T-helper 2 cell treated with Interferon-gamma antibody and Interleukin-4, amounts not matched to agents 5 μg/mL and 100 μg/mL, for 36 hours (primary cell): ENCODE measurements at regions not wholly inside any gene's neighbourhood (a gene's known extent, or its start where the extent isn't known, plus 50 kb on each side); places are given as distances from the start of the nearest gene placed in this dataset.
A peak's percentile ranks its signal among the peaks of the same experiment; 100 is the strongest.

Experiments used
- DNase-seq: peaks from one replicate; pipeline ENCODE4 v3.0.0; 2021; ENCODE audit warnings: low spot score
- H3K27ac Mint-ChIP-seq: one replicate; pipeline ENCODE4 v1.8.0; 2021; ENCODE audit warnings: mild to moderate bottlenecking, mixed read lengths
- H3K27me3 Mint-ChIP-seq: one replicate; pipeline ENCODE4 v1.8.0; 2021; ENCODE audit warnings: low read depth, mixed read lengths
- H3K36me3 Mint-ChIP-seq: one replicate; pipeline ENCODE4 v1.8.0; 2021; ENCODE audit warnings: low read depth, mixed read lengths
- H3K4me1 Mint-ChIP-seq: one replicate; pipeline ENCODE4 v1.8.0; 2021; ENCODE audit warnings: low read depth, mixed read lengths
- H3K4me3 Mint-ChIP-seq: one replicate; pipeline ENCODE4 v1.8.0; 2022; ENCODE audit warnings: mild to moderate bottlenecking, moderate library complexity, mixed read lengths
- H3K9me3 Mint-ChIP-seq: one replicate; pipeline ENCODE4 v1.8.0; 2021; ENCODE audit warnings: mixed read lengths

DNA sequence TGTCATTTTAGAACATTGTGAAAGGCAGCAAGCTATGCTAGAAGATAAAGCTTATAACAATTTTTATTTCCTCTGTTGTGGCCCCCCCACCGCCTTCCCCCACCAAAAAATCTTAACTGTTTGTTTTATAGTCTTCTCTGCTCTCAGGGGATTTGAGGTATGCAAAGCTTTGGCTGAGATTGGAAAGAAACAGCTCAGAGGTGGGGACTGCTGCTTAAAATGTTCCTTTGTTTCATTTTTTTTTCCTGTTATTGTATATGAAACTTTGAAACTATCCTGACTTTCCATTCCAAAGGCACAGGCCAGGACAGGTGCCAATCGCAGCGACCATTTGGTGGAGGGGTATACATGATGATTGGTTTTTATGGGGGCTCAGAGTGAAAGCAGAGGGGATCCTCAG lies 114.7 kb upstream of the PHACTR1 start:
- no peak for DNase-seq
- Mint-ChIP-seq H3K27ac (no peak overlapping the region), H3K36me3 (no peaks in the 10 kb centered on the region), H3K4me3 (no peak overlapping the region), H3K27me3 (peaks cover 9% of the 10 kb centered on the region), H3K9me3 (no peaks in the 10 kb centered on the region), H3K4me1 (no peaks in the 10 kb centered on the region)

DNA sequence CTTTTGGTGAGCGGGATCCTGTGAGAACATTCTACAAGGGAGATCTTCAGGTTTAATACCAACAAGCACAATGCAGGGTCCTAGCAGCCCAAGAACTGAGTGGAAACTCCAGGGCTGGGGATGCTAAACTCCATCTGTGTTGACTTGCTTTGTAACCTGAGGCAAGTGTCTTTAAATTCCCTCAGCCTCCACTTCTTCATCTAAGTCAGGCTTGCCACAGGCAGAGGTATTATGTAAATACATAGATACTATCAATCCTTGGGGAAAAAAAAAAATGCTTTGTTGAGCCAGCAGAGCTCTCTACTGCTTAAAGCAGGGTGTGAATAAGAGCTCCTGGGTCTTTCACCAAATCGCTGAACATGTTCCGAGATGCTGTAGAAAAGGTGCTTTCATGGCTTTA lies 114.2 kb upstream of the PHACTR1 start:
- peaks cover 1% of the 10 kb centered on the region for H3K4me1 Mint-ChIP-seq
- DNase-seq = no peak
- peaks cover 9% of the 10 kb centered on the region for H3K27me3 Mint-ChIP-seq
- no peaks in the 10 kb centered on the region for H3K9me3 Mint-ChIP-seq
- H3K27ac Mint-ChIP-seq = no peak overlapping the region
- no peak overlapping the region for H3K4me3 Mint-ChIP-seq
- no peaks in the 10 kb centered on the region for H3K36me3 Mint-ChIP-seq

DNA sequence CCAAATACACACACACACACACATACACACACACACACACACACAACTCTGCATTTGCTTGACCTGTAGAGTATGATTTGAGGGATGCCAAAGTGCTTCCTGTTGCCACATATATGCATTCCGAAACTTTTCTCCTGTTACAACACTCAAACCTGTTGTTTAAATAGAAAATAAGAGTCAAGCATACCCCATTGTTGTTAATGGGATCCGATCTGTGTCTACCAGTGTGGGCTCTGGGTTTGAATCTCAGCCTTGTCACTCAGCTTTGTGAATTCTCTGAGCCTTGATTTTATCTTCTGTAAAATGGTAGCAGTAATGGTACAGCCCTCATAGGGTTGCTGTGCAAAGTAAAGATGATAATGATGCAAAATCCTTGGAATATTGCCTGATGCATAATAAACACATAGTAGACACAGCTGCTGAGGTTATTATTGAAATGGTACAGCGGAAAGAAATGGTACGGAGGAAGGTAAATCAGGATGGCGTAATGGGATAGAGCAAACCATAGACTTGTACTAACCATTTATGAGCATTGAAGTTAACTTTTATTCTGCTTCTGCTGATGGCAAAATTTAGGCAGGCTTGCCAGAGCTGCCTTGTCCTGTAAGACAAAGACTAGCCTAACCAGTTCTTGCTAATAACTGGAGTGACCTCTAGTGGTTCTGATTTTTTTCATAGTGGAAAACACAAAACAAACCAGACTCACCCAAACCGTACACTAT lies 113.5 kb upstream of the PHACTR1 start:
- no peaks in the 10 kb centered on the region for H3K9me3 Mint-ChIP-seq
- H3K36me3 Mint-ChIP-seq = no peaks in the 10 kb centered on the region
- no peak overlapping the region for H3K4me3 Mint-ChIP-seq
- DNase-seq = no peak
- peaks cover 1% of the 10 kb centered on the region for H3K4me1 Mint-ChIP-seq
- no peak overlapping the region for H3K27ac Mint-ChIP-seq
- peaks cover 9% of the 10 kb centered on the region for H3K27me3 Mint-ChIP-seq

DNA sequence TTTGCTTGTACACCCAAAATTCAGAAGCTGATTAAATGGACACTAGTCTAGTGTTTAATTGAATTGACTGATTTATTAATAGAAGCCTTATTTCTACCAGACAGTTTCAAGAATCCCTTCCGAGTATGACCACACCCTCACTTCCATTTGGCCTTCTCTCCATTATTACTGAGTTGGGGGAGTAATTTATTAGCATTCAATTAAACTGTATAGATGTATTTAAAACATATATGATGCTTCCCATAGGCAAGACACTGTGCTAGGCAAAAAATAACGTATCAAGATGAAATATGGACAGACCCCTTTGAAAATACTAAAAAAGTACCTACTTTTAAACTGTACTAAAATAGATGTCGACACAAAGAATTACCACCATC lies 112.9 kb upstream of the PHACTR1 start:
- no peak overlapping the region for H3K27ac Mint-ChIP-seq
- peaks cover 9% of the 10 kb centered on the region for H3K27me3 Mint-ChIP-seq
- H3K36me3 Mint-ChIP-seq = no peaks in the 10 kb centered on the region
- DNase-seq = no peak
- H3K4me3 Mint-ChIP-seq = no peak overlapping the region
- H3K4me1 Mint-ChIP-seq = peaks cover 1% of the 10 kb centered on the region
- H3K9me3 Mint-ChIP-seq = no peaks in the 10 kb centered on the region

DNA sequence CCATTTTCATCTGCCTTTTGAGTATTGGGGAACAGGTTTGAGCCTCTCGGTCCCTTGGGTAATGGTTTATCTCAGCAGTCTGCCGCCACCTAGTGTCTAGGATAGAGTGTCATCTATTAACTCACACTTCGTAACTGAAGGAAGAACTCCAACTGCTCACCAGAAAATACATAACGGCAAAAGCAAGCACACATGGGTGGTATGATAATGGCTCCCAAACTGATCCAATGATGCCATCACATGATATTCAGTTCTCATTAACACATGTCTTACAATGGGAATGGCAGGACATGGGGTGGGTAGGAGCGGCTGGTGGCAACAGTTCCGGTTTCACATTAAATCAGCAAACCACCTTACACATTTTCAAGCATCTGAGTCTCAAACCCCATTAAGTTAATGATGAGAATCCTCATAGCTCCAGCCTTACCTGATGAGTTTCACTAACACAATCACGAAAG lies 110.7 kb upstream of the PHACTR1 start:
- H3K4me3 Mint-ChIP-seq = peak overlapping the region; percentile 48
- DNase-seq = peak; percentile 34
- no peak overlapping the region for H3K27ac Mint-ChIP-seq

DNA sequence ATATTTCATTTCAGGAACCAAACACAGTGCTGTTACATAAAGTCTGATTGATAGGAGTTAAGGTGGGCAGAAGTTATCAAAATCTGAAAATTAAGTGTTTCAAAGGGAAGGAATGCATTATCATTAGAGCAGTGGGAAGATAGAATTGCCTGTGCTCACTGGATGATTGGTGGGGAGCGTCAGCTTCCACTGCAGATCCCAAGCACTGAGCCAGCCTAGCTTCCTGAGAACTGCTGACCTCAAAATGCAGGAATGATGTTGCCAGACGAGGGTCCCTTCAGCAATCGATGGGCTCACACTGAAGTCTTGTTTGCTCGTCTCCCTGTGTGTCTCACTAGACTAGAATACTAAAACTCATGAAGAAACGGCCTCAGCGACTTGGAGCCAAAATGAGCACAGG lies 110.0 kb upstream of the PHACTR1 start:
- Mint-ChIP-seq H3K4me3 (no peak overlapping the region), H3K27ac (no peak overlapping the region), H3K27me3 (peaks cover 7% of the 10 kb centered on the region), H3K36me3 (no peaks in the 10 kb centered on the region), H3K4me1 (peaks cover 3% of the 10 kb centered on the region), H3K9me3 (no peaks in the 10 kb centered on the region)
- DNase-seq = no peak

More for the DNA sequence above, 110.7 kb upstream of the PHACTR1 start:
- Mint-ChIP-seq H3K9me3 (no peaks in the 10 kb centered on the region), H3K36me3 (no peaks in the 10 kb centered on the region), H3K4me1 (peaks cover 3% of the 10 kb centered on the region), H3K27me3 (peaks cover 7% of the 10 kb centered on the region)

DNA sequence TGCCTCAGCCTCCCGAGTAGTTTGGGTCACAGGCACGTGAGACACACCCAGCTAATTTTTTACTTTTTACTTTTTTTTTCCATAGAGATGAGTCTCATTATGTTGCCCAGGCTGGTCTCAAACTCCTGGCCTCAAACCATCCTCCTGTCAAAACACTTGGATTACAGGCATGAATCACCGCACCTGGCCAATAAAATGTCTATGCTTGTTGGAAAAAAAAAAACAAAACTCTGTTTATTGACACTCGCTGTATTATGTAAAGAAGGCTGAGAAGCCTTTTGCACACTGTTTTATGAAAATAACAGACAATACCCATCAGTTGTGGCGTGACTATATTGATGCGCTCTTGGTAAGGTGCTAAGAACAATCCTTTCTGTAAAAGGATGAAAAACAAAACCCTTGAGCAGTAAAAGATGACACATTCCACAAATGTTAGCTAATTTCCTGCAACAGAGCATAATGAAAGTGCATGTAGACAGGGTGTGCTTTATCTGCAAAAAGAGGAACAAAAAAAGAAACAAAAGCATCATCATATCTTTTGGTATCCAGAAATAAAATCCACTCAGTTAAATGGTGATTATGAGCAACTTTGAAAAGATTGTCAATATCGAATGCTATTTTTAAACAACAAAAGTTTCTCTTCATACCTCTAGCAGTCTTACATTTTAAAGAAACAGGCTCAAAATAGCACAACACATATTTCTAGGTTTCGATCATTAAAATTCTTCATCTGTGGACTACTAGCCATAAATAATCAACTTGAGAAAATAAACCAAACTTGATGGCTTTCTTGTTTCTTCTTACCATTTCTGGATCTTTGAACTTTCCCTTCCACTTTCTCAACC lies 108.3 kb upstream of the PHACTR1 start:
- DNase-seq = no peak
- Mint-ChIP-seq H3K9me3 (no peaks in the 10 kb centered on the region), H3K27me3 (peaks cover 7% of the 10 kb centered on the region), H3K4me1 (peaks cover 3% of the 10 kb centered on the region), H3K4me3 (no peak overlapping the region), H3K36me3 (no peaks in the 10 kb centered on the region), H3K27ac (no peak overlapping the region)

DNA sequence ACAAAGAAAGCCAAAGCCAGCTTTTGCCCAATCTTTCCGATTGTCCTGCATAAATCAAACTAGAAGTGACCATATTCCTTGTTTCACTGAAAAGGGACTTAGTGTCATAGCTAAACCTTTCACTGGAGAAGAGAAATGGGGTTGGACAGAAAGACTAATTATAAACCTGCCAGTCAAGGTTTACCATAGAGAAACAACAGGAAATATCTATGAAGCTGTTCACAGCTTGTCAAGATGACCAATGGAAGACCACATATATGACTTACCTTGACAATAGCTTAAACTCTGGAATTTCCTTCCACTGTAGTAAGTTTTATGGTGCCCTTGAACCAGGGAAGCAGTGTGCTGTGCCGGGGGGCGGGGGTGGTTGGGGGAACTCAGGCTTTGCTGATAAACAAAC lies 107.7 kb upstream of the PHACTR1 start:
- peaks cover 7% of the 10 kb centered on the region for H3K27me3 Mint-ChIP-seq
- no peaks in the 10 kb centered on the region for H3K9me3 Mint-ChIP-seq
- no peak overlapping the region for H3K4me3 Mint-ChIP-seq
- no peak for DNase-seq
- no peaks in the 10 kb centered on the region for H3K36me3 Mint-ChIP-seq
- H3K4me1 Mint-ChIP-seq = peaks cover 3% of the 10 kb centered on the region
- H3K27ac Mint-ChIP-seq = no peak overlapping the region

DNA sequence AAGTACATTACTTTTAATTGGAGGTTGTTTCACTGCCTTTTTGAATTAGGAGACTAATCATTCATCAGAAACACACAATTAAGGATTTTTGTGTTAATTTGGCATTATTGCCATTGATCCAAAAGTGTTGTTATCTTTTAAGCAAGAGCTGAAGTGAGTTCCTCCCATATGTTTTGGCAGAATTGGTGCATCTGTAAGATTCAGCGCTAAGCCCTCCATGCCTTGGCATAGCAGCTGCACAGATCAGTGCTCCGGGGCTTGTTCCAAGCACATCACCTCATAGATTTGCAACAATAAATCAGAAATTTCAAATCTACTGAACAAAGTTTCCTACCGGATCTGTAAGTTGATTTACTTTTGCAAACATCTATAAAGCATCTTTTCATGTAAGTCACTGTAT lies 106.8 kb upstream of the PHACTR1 start:
- H3K4me3 Mint-ChIP-seq = no peak overlapping the region
- DNase-seq = no peak
- H3K9me3 Mint-ChIP-seq = no peaks in the 10 kb centered on the region
- H3K27ac Mint-ChIP-seq = no peak overlapping the region
- peaks cover 7% of the 10 kb centered on the region for H3K27me3 Mint-ChIP-seq
- H3K36me3 Mint-ChIP-seq = no peaks in the 10 kb centered on the region
- H3K4me1 Mint-ChIP-seq = peaks cover 3% of the 10 kb centered on the region

DNA sequence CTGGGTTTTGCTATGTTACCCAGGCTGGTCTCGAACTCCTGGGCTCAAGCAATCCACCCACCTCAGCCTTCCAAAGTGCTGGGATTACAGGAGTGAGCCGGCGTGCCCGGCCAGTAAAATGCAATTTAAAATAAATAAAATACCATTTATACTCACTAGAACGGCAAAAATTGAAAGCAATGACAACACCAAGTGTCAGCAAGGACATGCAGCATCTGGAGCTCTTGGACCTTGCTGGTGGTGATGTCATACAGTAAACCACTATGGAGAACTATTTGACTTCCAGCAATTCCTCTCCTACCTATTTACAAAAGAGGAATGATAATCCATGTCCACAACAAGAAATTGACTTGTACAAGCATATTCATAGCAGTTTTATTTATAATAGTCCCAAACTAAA lies 105.7 kb upstream of the PHACTR1 start:
- no peak for DNase-seq
- Mint-ChIP-seq H3K27me3 (peaks cover 3% of the 10 kb centered on the region), H3K27ac (no peak overlapping the region), H3K4me3 (no peak overlapping the region), H3K36me3 (no peaks in the 10 kb centered on the region), H3K9me3 (no peaks in the 10 kb centered on the region), H3K4me1 (peaks cover 3% of the 10 kb centered on the region)

DNA sequence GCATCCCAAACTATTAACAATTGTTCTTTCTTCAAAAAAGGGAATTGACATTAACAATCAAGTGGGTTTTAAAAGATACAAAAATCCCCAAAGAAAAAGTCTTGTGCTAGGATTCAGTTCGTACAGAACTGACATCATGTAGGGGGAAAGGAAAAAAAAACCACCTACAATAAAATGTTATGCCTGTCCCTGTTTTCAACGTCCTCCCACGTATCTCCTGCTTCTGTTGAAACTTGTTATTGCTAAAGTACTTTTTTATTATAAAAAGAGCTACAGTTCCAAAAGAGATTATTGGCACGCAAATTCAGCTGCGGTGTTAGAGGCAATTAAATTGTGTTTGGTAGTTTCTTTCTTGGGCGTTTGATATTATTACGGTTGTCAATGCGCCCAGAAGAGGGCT lies 102.8 kb upstream of the PHACTR1 start:
- H3K4me3 Mint-ChIP-seq = no peak overlapping the region
- no peak for DNase-seq
- peaks cover 3% of the 10 kb centered on the region for H3K27me3 Mint-ChIP-seq
- no peaks in the 10 kb centered on the region for H3K9me3 Mint-ChIP-seq
- H3K4me1 Mint-ChIP-seq = peaks cover under 1% of the 10 kb centered on the region
- H3K36me3 Mint-ChIP-seq = no peaks in the 10 kb centered on the region
- H3K27ac Mint-ChIP-seq = no peak overlapping the region

DNA sequence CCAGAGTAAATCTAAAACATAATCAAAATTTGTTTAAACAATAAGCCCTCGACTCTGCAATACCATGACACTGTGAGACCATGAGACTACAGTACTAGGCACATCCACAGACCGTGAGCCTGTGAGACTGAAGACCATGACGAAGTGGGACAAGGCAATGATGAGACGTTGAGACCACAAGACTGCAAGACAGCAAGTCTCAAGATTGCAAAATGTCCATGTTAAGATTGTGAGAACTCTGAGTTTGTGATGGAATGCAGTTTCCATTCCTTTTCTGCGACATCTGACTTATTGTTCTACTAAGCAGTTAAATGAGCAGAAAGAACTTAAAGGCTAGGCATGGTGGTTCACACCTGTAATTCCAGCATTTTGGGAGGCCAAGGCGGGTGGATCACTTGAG lies 102.1 kb upstream of the PHACTR1 start:
- H3K4me1 Mint-ChIP-seq = no peaks in the 10 kb centered on the region
- H3K36me3 Mint-ChIP-seq = no peaks in the 10 kb centered on the region
- H3K9me3 Mint-ChIP-seq = no peaks in the 10 kb centered on the region
- DNase-seq = no peak
- H3K4me3 Mint-ChIP-seq = no peak overlapping the region
- H3K27me3 Mint-ChIP-seq = peaks cover 3% of the 10 kb centered on the region
- H3K27ac Mint-ChIP-seq = no peak overlapping the region

DNA sequence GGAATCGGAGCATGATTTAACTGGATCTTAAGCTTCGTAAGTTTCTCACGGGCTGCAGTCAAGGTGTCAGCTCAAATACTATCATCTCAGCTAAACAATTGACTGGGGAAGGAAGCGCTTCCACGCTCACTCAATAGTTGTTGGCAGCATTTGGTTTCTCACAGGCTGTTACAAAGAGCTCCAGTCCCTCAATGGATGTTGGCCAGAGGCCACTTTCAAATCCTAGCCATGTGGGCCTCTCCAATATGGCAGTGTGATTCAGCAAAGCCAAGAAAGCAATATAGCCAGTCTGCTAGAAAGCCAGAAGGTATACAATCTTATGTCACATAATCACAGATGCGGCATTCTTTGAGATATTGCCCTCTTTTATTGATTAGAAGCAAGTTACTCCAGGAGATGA lies 98.3 kb upstream of the PHACTR1 start:
- Mint-ChIP-seq H3K4me1 (no peaks in the 10 kb centered on the region), H3K36me3 (no peaks in the 10 kb centered on the region), H3K4me3 (no peak overlapping the region), H3K9me3 (no peaks in the 10 kb centered on the region), H3K27me3 (peaks cover 2% of the 10 kb centered on the region), H3K27ac (no peak overlapping the region)
- no peak for DNase-seq

DNA sequence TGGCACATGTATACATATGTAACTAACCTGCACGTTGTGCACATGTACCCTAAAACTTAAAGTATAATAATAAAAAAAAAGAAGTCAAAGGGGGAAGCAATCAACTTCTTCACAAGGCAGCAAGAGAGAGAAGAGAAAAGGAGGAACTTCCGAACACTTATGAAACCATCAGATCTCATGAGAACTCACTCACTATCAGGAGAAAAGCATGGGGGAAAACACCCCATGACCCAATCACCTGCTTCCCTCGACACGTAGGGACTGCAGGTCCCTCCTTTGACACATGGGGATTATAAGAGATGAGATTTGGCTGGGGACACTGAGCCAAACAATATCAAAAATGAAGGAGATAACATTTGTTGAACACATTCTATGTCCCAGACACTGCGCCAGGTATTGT lies 94.8 kb upstream of the PHACTR1 start:
- Mint-ChIP-seq H3K9me3 (no peaks in the 10 kb centered on the region), H3K4me3 (no peak overlapping the region), H3K27ac (no peak overlapping the region), H3K36me3 (no peaks in the 10 kb centered on the region), H3K27me3 (peaks cover 3% of the 10 kb centered on the region), H3K4me1 (no peaks in the 10 kb centered on the region)
- DNase-seq = no peak
